Fibroblast of pulmonary artery (primary cell): ENCODE measurements at regions not wholly inside any gene's neighbourhood (a gene's known extent, or its start where the extent isn't known, plus 50 kb on each side); places are given as distances from the start of the nearest gene placed in this dataset.

Source experiments
- DNase-seq: peaks from one replicate; pipeline ENCODE4 v3.0.0-alpha.2; 2010; ENCODE audit warnings: low read depth
- H3K4me3 ChIP-seq: replicated peaks from 2 replicates; pipeline ENCODE4 v1.5.1; 2011; ENCODE audit warnings: low read depth, mild to moderate bottlenecking, control low read depth, low read length, moderate library complexity
- CTCF ChIP-seq: IDR thresholded peaks from 2 replicates; pipeline ENCODE4 v1.5.1; 2011; ENCODE audit warnings: mild to moderate bottlenecking, control low read depth, low read length, inconsistent platforms; ENCODE audit errors: missing control alignments

GRCh38 chr10:3871424-3871996 is 86.5 kb upstream of the KLF6 start:
- TF ChIP-seq CTCF: no peak
- no peak overlapping the region for H3K4me3 ChIP-seq
- DNase-seq: no peak

GRCh38 chr10:3869036-3869435 is 84.0 kb upstream of the KLF6 start:
- no peak for DNase-seq
- no peak for TF ChIP-seq CTCF

GRCh38 chr10:3868271-3868664 is 83.3 kb upstream of the KLF6 start:
- DNase-seq: no peak
- TF ChIP-seq CTCF: no peak
- no peak overlapping the region for H3K4me3 ChIP-seq

More at GRCh38 chr10:3869036-3869435, 84.0 kb upstream of the KLF6 start:
- H3K4me3 ChIP-seq: no peak overlapping the region

GRCh38 chr10:3867454-3868270 is 82.7 kb upstream of the KLF6 start:
- DNase-seq: no peak
- no peak for TF ChIP-seq CTCF
- H3K4me3 ChIP-seq: no peak overlapping the region

- no peak overlapping the region for H3K4me3 ChIP-seq
- DNase-seq: no peak
- TF ChIP-seq CTCF: no peak
Observed at GRCh38 chr10:3866332-3866731, 81.3 kb upstream of the KLF6 start.

GRCh38 chr10:3865565-3865964 is 80.6 kb upstream of the KLF6 start:
- no peak for TF ChIP-seq CTCF
- H3K4me3 ChIP-seq: no peak overlapping the region
- no peak for DNase-seq

- TF ChIP-seq CTCF: no peak
- no peak overlapping the region for H3K4me3 ChIP-seq
- no peak for DNase-seq
Observed at GRCh38 chr10:3861795-3862194, 76.8 kb upstream of the KLF6 start.
